Transverse colon (tissue), 4 donors: ENCODE measurements at regions not wholly inside any gene's neighbourhood (a gene's known extent, or its start where the extent isn't known, plus 50 kb on each side); places are given as distances from the start of the nearest gene placed in this dataset.

Source experiments
- DNase-seq: peaks from one replicate; pipeline ENCODE4 v3.0.0-alpha.2; 2019
- H3K27ac ChIP-seq, 4 donors: fragments of 200-600 bp; sonication (generic); 2 replicates each; pipeline ENCODE4 v1.5.1; 2016 to 2018; ENCODE audit warnings: inconsistent platforms in 4 of 4
- H3K27me3 ChIP-seq: fragments of 200-600 bp; sonication (generic); 2 replicates; pipeline ENCODE4 v1.5.1; 2017; ENCODE audit warnings: inconsistent platforms
- H3K36me3 ChIP-seq, 4 donors: fragments of 200-600 bp; sonication (generic); 2 replicates each; pipeline ENCODE4 v1.5.1; 2017 to 2019; ENCODE audit warnings: inconsistent platforms in 4 of 4
- H3K4me1 ChIP-seq, 4 donors: fragments of 200-600 bp; sonication (generic); 2 replicates each; pipeline ENCODE4 v1.5.1; 2017 to 2020; ENCODE audit warnings: inconsistent platforms in 4 of 4
- H3K4me3 ChIP-seq, 4 donors: fragments of 200-600 bp; sonication (generic); 1 replicate in 1 of 4; 2 replicates in 3 of 4; pipeline versions ENCODE4 v1.5.1 to v1.6.1; 2017 to 2019; ENCODE audit warnings: inconsistent platforms in 4 of 4
- H3K9me3 ChIP-seq, 2 donors: fragments of 200-600 bp; sonication (generic); 2 replicates each; pipeline ENCODE4 v1.5.1; 2017 to 2019; ENCODE audit warnings: inconsistent platforms in 2 of 2
- EP300 ChIP-seq: sonication (generic); formaldehyde crosslinking; IDR thresholded peaks from one replicate; pipeline ENCODE4 v1.6.1; 2017; ENCODE audit warnings: antibody characterized with exemption, low read depth
- POLR2A ChIP-seq: fragments of 450-650 bp; IDR thresholded peaks from one replicate; pipeline ENCODE4 v1.6.1; 2016; ENCODE audit warnings: antibody characterized with exemption, mild to moderate bottlenecking, moderate library complexity
- POLR2AphosphoS5 ChIP-seq, 3 donors: sonication (generic); formaldehyde crosslinking; IDR thresholded peaks; one replicate each; pipeline ENCODE4 v1.6.1; 2016; ENCODE audit warnings: antibody characterized with exemption in 3 of 3
- WGBS, 2 donors: methylation state at CpG; one replicate each; pipeline ENCODE4 v1.1.5; 2018; ENCODE audit warnings: low coverage in 1 of 2; 5-methylcytosine and 5-hydroxymethylcytosine counted together
- in situ Hi-C, 4 donors: fragments of 200-750 bp; cut with MboI; loops; one replicate each; pipeline versions ENCODE4 v1.15.0 to v1.15.1; 2017; ENCODE audit warnings: low sequenced_read_pairs in 3 of 4, low pct_ligation_motif_present in 1 of 4, low pct_unique_long_range_greater_than_20kb in 1 of 4
- intact Hi-C: fragments of 100-400 bp; cut with DNase I; formaldehyde crosslinking; loops from one replicate; pipeline ENCODE4 v1.15.1; 2023; ENCODE audit warnings: low total_unique reads
- TF ChIP-seq, protein P1 (sequence below), 5 experiments: fragments of 200-600 bp in 3 of 5; fragments of 450-650 bp in 2 of 5; sonication (generic) in 3 of 5; IDR thresholded peaks; 1 replicate in 2 of 5; 2 replicates in 3 of 5; pipeline ENCODE4 v1.5.1; 2016 to 2017; ENCODE audit warnings: antibody characterized with exemption in 5 of 5, inconsistent platforms in 3 of 5, mild to moderate bottlenecking in 2 of 5, moderate library complexity in 1 of 5

DNA sequence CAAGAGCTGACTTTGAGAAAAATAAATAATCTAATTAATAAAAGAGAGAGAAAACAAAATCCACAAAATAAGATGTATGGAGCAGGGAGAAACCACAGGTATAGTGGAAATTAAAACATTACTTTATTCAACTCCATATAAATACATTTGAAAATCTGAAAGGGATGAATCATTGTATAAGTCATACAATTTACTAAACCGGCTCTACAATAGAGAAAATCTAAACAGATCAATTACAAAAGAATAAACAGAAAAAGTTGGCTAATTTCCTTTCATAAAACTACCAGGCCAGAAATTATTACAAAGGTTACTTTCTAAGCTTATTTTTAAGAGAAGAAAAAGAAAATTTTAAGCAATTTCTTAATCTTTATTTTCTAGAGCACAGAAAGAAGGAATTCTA, 51.3 kb upstream of the DRD2 start:
- no peaks in the 10 kb centered on the region for H3K4me1 ChIP-seq
- WGBS, 2 donors = 80 to 94% methylated on average over 1 of the region's 1 CpG
- H3K27me3 ChIP-seq = no peaks in the 10 kb centered on the region
- DNase-seq = no peak
- intact Hi-C loops (no loop called here), in situ Hi-C loops (loop anchor here in 1 of 4 donors (25.0 kb wide), 1 partner anchor 211 kb away; no protein-coding TSS in a partner anchor)
- no peaks in the 10 kb centered on the region for H3K9me3 ChIP-seq
- no peak overlapping the region for H3K4me3 ChIP-seq
- no peak overlapping the region for H3K27ac ChIP-seq
- TF ChIP-seq, protein P1, sequence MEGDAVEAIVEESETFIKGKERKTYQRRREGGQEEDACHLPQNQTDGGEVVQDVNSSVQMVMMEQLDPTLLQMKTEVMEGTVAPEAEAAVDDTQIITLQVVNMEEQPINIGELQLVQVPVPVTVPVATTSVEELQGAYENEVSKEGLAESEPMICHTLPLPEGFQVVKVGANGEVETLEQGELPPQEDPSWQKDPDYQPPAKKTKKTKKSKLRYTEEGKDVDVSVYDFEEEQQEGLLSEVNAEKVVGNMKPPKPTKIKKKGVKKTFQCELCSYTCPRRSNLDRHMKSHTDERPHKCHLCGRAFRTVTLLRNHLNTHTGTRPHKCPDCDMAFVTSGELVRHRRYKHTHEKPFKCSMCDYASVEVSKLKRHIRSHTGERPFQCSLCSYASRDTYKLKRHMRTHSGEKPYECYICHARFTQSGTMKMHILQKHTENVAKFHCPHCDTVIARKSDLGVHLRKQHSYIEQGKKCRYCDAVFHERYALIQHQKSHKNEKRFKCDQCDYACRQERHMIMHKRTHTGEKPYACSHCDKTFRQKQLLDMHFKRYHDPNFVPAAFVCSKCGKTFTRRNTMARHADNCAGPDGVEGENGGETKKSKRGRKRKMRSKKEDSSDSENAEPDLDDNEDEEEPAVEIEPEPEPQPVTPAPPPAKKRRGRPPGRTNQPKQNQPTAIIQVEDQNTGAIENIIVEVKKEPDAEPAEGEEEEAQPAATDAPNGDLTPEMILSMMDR (IDR thresholded peaks at IDR 0.05) = no peak
- TF ChIP-seq POLR2AphosphoS5 (IDR thresholded peaks at IDR 0.05) (no peak), EP300 (no peak), POLR2A (no peak)
- H3K36me3 ChIP-seq = no peaks in the 10 kb centered on the region
